ENCODE measurements at regions not wholly inside any gene's neighbourhood (a gene's known extent, or its start where the extent isn't known, plus 50 kb on each side); places are given as distances from the start of the nearest gene placed in this dataset.

GRCh38 chr6:134585517-134585873, 267.6 kb upstream of the SGK1 start:
- ATAC-seq: no peak
- TF ChIP-seq RARB (CRISPR knock-in tag; IDR thresholded peaks at IDR 0.05) (no peak), ZFP3 (CRISPR knock-in tag; IDR thresholded peaks at IDR 0.05) (no peak), CSDC2 (CRISPR knock-in tag; IDR thresholded peaks at IDR 0.05) (no peak), ZFP30 (CRISPR knock-in tag; IDR thresholded peaks at IDR 0.05) (no peak), SNAI2 (CRISPR knock-in tag; IDR thresholded peaks at IDR 0.05) (no peak), TCF4 (CRISPR knock-in tag; IDR thresholded peaks at IDR 0.05; ENCODE audit: borderline replicate concordance) (no peak)

GRCh38 chr6:134584847-134585516, 267.1 kb upstream of the SGK1 start:
- TF ChIP-seq SNAI2 (CRISPR knock-in tag; IDR thresholded peaks at IDR 0.05) (no peak), TOX (CRISPR knock-in tag; IDR thresholded peaks at IDR 0.05; ENCODE audit: borderline replicate concordance) (no peak), OSR1 (CRISPR knock-in tag; IDR thresholded peaks at IDR 0.05) (no peak), ZFP30 (CRISPR knock-in tag; IDR thresholded peaks at IDR 0.05) (no peak), ZFP3 (CRISPR knock-in tag; IDR thresholded peaks at IDR 0.05) (no peak), CSDC2 (CRISPR knock-in tag; IDR thresholded peaks at IDR 0.05) (no peak), ZNF8 (CRISPR knock-in tag; IDR thresholded peaks at IDR 0.05) (no peak), TCF4 (CRISPR knock-in tag; IDR thresholded peaks at IDR 0.05; ENCODE audit: borderline replicate concordance) (no peak), ZNF70 (CRISPR knock-in tag; IDR thresholded peaks at IDR 0.05) (no peak), RARB (CRISPR knock-in tag; IDR thresholded peaks at IDR 0.05) (no peak), POU6F1 (CRISPR knock-in tag; IDR thresholded peaks at IDR 0.05; ENCODE audit: borderline replicate concordance, low read depth) (no peak), TSHZ2 (CRISPR knock-in tag; IDR thresholded peaks at IDR 0.05) (no peak), ESRRG (CRISPR knock-in tag; IDR thresholded peaks at IDR 0.05) (no peak)
- ATAC-seq: no peak

- no peak for TF ChIP-seq PATZ1 (CRISPR knock-in tag; IDR thresholded peaks at IDR 0.05; ENCODE audit: borderline replicate concordance)
- TF ChIP-seq CREB5 (CRISPR knock-in tag; IDR thresholded peaks at IDR 0.05; ENCODE audit: low read depth): no peak
- TF ChIP-seq TCF4 (CRISPR knock-in tag; IDR thresholded peaks at IDR 0.05; ENCODE audit: borderline replicate concordance): no peak
- TF ChIP-seq CSDC2 (CRISPR knock-in tag; IDR thresholded peaks at IDR 0.05): no peak
- TF ChIP-seq PPARA (CRISPR knock-in tag; IDR thresholded peaks at IDR 0.05; ENCODE audit: borderline replicate concordance): no peak
- TF ChIP-seq ZNF565 (CRISPR knock-in tag; conservative IDR thresholded peaks at IDR 0.05; ENCODE audit: low read depth): no peak
- TF ChIP-seq ZFP30 (CRISPR knock-in tag; IDR thresholded peaks at IDR 0.05): no peak
- TF ChIP-seq CSRNP3 (CRISPR knock-in tag; IDR thresholded peaks at IDR 0.05): no peak
- no peak for TF ChIP-seq ISL1 (CRISPR knock-in tag; IDR thresholded peaks at IDR 0.05)
- no peak for TF ChIP-seq ZFP3 (CRISPR knock-in tag; IDR thresholded peaks at IDR 0.05)
- no peak for TF ChIP-seq OSR1 (CRISPR knock-in tag; IDR thresholded peaks at IDR 0.05)
- TF ChIP-seq RARB (CRISPR knock-in tag; IDR thresholded peaks at IDR 0.05): no peak
- ATAC-seq: 0 out of 3 replicates have a peak, but pooled peaks have one; percentile 30
Measured at GRCh38 chr6:134577998-134578397, 260.1 kb upstream of the SGK1 start.

Data from SK-N-SH treated with all-trans-retinoic acid at 6 μM for 48 hours (cell line).